Glutamatergic neuron (in vitro differentiated cells): ENCODE measurements at regions not wholly inside any gene's neighbourhood (a gene's known extent, or its start where the extent isn't known, plus 50 kb on each side); places are given as distances from the start of the nearest gene placed in this dataset.

Experiments used
- DNase-seq: peaks from one replicate; pipeline ENCODE4 v3.0.0; 2022
- H3K27ac Mint-ChIP-seq: one replicate; pipeline ENCODE4 v1.8.0; 2020; ENCODE audit warnings: mild to moderate bottlenecking, mixed read lengths, inconsistent platforms; ENCODE audit not compliant: unreplicated experiment
- H3K27me3 Mint-ChIP-seq: one replicate; pipeline ENCODE4 v1.8.0; 2020; ENCODE audit warnings: mild to moderate bottlenecking, moderate library complexity, mixed read lengths, inconsistent platforms; ENCODE audit not compliant: unreplicated experiment
- H3K36me3 Mint-ChIP-seq: one replicate; pipeline ENCODE4 v1.8.0; 2020; ENCODE audit warnings: mild to moderate bottlenecking, mixed read lengths, inconsistent platforms; ENCODE audit not compliant: unreplicated experiment
- H3K4me1 Mint-ChIP-seq: one replicate; pipeline ENCODE4 v1.8.0; 2020; ENCODE audit warnings: mild to moderate bottlenecking, low read depth, mixed read lengths, inconsistent platforms; ENCODE audit not compliant: unreplicated experiment
- H3K4me3 Mint-ChIP-seq: one replicate; pipeline ENCODE4 v1.8.0; 2020; ENCODE audit warnings: mild to moderate bottlenecking, mixed read lengths, inconsistent platforms; ENCODE audit not compliant: unreplicated experiment
- H3K9me3 Mint-ChIP-seq: one replicate; pipeline ENCODE4 v1.8.0; 2020; ENCODE audit warnings: mild to moderate bottlenecking, moderate library complexity, mixed read lengths, inconsistent platforms; ENCODE audit not compliant: unreplicated experiment
- TF ChIP-seq, protein P1 (sequence below): fragments of 200-600 bp; sonication (generic); IDR thresholded peaks from one replicate; pipeline ENCODE4 v1.5.0; 2021; ENCODE audit not compliant: partially characterized antibody, unreplicated experiment

DNA sequence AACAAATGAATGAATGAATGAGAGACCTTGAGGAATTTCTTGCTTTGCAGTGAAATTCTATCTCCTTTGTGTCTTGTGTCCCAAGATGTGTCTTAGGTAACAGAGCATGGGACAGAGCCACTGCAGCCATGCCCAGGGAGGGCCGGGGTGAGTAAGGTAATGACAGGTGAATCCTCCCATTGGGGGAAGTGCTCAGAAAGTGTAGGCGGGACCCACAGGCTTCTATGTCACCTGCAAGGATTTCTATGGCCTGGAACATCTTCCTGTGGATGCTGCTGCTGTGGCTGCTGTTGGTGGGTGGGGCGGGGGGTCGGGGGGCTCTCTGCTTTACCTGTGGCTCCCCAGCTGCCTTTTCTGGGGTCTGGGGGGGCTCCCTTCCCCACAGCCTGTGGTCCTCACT lies 133.6 kb upstream of the IER5L start:
- peaks cover 2% of the 10 kb centered on the region for H3K4me1 Mint-ChIP-seq
- no peak for DNase-seq
- TF ChIP-seq, protein P1, sequence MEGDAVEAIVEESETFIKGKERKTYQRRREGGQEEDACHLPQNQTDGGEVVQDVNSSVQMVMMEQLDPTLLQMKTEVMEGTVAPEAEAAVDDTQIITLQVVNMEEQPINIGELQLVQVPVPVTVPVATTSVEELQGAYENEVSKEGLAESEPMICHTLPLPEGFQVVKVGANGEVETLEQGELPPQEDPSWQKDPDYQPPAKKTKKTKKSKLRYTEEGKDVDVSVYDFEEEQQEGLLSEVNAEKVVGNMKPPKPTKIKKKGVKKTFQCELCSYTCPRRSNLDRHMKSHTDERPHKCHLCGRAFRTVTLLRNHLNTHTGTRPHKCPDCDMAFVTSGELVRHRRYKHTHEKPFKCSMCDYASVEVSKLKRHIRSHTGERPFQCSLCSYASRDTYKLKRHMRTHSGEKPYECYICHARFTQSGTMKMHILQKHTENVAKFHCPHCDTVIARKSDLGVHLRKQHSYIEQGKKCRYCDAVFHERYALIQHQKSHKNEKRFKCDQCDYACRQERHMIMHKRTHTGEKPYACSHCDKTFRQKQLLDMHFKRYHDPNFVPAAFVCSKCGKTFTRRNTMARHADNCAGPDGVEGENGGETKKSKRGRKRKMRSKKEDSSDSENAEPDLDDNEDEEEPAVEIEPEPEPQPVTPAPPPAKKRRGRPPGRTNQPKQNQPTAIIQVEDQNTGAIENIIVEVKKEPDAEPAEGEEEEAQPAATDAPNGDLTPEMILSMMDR = no peak
- H3K36me3 Mint-ChIP-seq = no peaks in the 10 kb centered on the region
- peaks cover 3% of the 10 kb centered on the region for H3K27me3 Mint-ChIP-seq
- no peak overlapping the region for H3K27ac Mint-ChIP-seq
- H3K9me3 Mint-ChIP-seq = peaks cover 4% of the 10 kb centered on the region
- H3K4me3 Mint-ChIP-seq = no peak overlapping the region

DNA sequence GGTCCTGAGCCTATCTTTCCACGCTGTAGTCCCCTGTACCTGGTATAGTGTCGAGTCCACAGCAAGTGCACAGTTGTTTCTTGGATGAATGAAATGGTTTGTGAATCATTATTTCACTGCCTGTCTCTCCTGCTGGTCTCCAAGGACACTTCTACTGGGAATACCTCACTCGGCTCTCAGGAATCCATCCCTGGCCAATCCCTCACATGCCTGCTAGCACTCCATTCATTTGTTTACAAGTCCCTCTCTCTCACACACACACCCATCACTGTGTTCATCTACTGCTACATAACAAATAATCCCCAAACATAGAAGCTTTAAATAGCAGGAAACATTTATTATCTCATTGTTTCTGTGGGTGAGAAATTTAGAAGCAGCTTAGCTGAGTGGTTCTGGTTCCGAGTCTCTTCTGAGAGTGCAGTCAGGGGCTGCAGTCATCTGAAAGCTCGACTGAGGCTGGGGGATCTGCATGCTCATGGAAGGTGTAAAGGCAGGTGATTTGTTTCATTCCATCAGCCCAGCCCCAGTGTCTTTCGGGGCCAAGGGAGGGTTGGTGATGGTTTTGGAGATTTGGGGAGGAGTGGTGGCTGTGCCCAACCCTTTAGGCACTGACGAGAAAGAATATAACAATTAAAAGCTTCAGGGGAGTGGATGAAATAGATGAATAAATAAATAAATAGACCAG lies 132.7 kb upstream of the IER5L start:
- H3K27ac Mint-ChIP-seq = no peak overlapping the region
- peaks cover 4% of the 10 kb centered on the region for H3K9me3 Mint-ChIP-seq

DNA sequence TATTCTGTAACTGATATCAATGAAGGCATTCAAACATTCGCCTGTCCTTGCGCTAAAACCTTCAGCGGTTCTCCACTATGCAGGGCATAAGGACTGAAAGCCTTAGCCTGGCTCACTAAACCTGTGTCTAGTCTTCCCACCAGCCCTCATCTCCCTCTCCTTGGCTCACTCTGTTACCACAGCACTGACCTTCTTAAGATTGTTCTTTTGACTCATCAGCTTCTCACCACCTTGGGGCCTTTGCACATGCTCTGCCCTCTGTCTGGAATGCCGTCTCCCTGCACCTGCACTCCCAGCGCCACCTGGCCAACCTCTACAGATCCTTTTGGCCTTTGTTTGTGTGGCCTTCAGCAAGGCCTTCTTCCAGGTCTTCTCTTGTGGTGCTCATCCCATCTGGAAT lies 131.8 kb upstream of the IER5L start:
- no peak for DNase-seq
- peaks cover 4% of the 10 kb centered on the region for H3K9me3 Mint-ChIP-seq
- H3K27ac Mint-ChIP-seq = no peak overlapping the region
- TF ChIP-seq, protein P1 = no peak
- peaks cover 5% of the 10 kb centered on the region for H3K27me3 Mint-ChIP-seq
- no peaks in the 10 kb centered on the region for H3K36me3 Mint-ChIP-seq
- peaks cover 2% of the 10 kb centered on the region for H3K4me1 Mint-ChIP-seq
- H3K4me3 Mint-ChIP-seq = no peak overlapping the region

More for the DNA sequence above, 132.7 kb upstream of the IER5L start:
- no peak overlapping the region for H3K4me3 Mint-ChIP-seq
- TF ChIP-seq, protein P1 = no peak
- no peaks in the 10 kb centered on the region for H3K36me3 Mint-ChIP-seq
- H3K4me1 Mint-ChIP-seq = peaks cover 2% of the 10 kb centered on the region
- no peak for DNase-seq
- peaks cover 3% of the 10 kb centered on the region for H3K27me3 Mint-ChIP-seq

DNA sequence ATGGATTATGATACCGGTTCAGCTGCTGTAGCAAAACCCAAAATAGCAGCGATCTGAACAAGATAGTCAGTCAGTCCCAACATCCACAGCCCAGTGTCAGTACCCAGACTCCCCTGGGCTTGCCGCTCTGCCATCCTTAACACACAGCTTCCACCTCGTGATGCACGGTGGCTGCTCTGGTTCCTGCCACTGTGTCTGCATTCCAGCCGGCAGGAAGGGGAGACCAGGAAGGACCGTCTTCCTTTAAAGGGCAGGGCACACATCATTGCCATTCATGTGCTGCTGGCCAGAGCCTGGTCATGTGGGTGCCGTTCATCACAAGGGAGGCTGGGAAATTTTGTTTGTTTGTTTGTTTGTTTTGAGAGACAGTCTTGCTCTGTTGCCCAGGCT lies 131.0 kb upstream of the IER5L start:
- H3K9me3 Mint-ChIP-seq = peaks cover 4% of the 10 kb centered on the region
- H3K4me1 Mint-ChIP-seq = peaks cover 2% of the 10 kb centered on the region
- no peak overlapping the region for H3K4me3 Mint-ChIP-seq
- H3K27ac Mint-ChIP-seq = no peak overlapping the region
- H3K36me3 Mint-ChIP-seq = no peaks in the 10 kb centered on the region
- no peak for DNase-seq
- peaks cover 5% of the 10 kb centered on the region for H3K27me3 Mint-ChIP-seq
- TF ChIP-seq, protein P1 = no peak

DNA sequence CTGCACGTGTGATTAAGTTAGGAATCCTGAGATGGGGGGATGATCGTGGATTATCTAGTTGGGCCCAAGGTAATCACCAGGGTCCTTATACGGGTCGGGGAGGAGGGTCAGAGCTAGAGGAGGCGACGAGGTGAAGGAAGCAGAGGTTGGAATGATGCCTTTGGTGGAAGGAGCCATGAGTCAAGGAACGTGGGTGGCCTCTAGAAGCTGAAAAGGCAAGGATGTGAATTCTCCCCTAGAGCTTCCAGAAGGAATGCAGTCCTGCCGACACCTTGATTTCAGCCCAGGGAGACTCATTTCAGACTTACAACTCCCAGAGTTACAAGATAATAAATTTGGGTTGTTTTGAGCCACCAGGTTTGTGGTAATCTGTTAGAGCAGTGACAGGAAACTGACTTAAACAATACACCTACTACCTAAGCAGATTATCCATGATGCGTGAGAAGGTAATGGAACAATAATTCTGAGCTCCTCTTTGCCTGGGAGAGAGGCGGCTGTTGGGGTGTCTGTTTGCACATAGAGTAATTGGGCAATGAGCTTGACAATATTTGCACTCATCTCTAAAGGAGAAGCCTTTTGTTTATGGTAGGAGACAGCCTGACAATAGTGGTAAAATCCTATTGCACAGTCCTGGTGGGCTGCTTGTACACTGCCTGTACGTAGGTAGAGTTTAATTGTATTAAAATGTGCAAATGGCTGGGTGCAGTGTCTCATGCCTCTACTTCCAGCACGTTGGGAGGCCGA lies 129.3 kb upstream of the IER5L start:
- Mint-ChIP-seq H3K4me1 (peaks cover 2% of the 10 kb centered on the region), H3K4me3 (no peak overlapping the region), H3K27me3 (peaks cover 5% of the 10 kb centered on the region), H3K27ac (no peak overlapping the region), H3K36me3 (peaks cover 9% of the 10 kb centered on the region), H3K9me3 (peaks cover 7% of the 10 kb centered on the region)
- DNase-seq = no peak
- TF ChIP-seq, protein P1 = no peak
